MM.1S (cell line): ENCODE measurements at regions not wholly inside any gene's neighbourhood (a gene's known extent, or its start where the extent isn't known, plus 50 kb on each side); places are given as distances from the start of the nearest gene placed in this dataset.

Experiments used
- DNase-seq: peaks from one replicate; pipeline ENCODE4 v3.0.0-alpha.2; 2015
- H2AFZ ChIP-seq: fragments of 300-600 bp; sonication (generic); 2 replicates; pipeline ENCODE4 v1.6.0; 2016; ENCODE audit warnings: antibody characterized with exemption, low read length
- H3F3A ChIP-seq: fragments of 300-600 bp; sonication (generic); 2 replicates; pipeline ENCODE4 v1.6.1; 2016; ENCODE audit warnings: mild to moderate bottlenecking, antibody characterized with exemption, low read length, moderate library complexity, mixed read lengths; ENCODE audit not compliant: insufficient read depth
- H3K27ac ChIP-seq: fragments of 300-600 bp; sonication (generic); 2 replicates; pipeline ENCODE4 v1.5.1; 2016; ENCODE audit warnings: mild to moderate bottlenecking, low read length
- H3K27me3 ChIP-seq: fragments of 300-600 bp; sonication (generic); replicated peaks from 2 replicates; pipeline ENCODE4 v1.6.0; 2016; ENCODE audit warnings: low read length; ENCODE audit not compliant: insufficient read depth
- H3K36me3 ChIP-seq: fragments of 300-600 bp; sonication (generic); replicated peaks from 2 replicates; pipeline ENCODE4 v1.6.1; 2016; ENCODE audit warnings: mild to moderate bottlenecking, low read length, mixed read lengths; ENCODE audit not compliant: insufficient read depth
- H3K4me1 ChIP-seq: fragments of 300-600 bp; sonication (generic); 2 replicates; pipeline ENCODE4 v1.6.1; 2016; ENCODE audit warnings: low read length, mixed read lengths
- H3K4me2 ChIP-seq: fragments of 300-600 bp; sonication (generic); 2 replicates; pipeline ENCODE4 v1.6.0; 2016; ENCODE audit warnings: low read depth, low read length
- H3K4me3 ChIP-seq: fragments of 300-600 bp; sonication (generic); 2 replicates; pipeline ENCODE4 v1.5.1; 2016; ENCODE audit warnings: low read length, mixed read lengths
- H3K79me2 ChIP-seq: fragments of 300-600 bp; sonication (generic); 2 replicates; pipeline ENCODE4 v1.6.1; 2016; ENCODE audit warnings: mixed run types, low read length, mixed read lengths
- H3K9ac ChIP-seq: fragments of 300-600 bp; sonication (generic); 2 replicates; pipeline ENCODE4 v1.6.1; 2016; ENCODE audit warnings: low read length, mixed read lengths
- H3K9me2 ChIP-seq: fragments of 300-600 bp; sonication (generic); replicated peaks from 2 replicates; pipeline ENCODE4 v1.6.1; 2016; ENCODE audit warnings: mild to moderate bottlenecking, low read length, mixed read lengths; ENCODE audit not compliant: insufficient read depth
- H3K9me3 ChIP-seq: fragments of 300-600 bp; sonication (generic); replicated peaks from 2 replicates; pipeline ENCODE4 v1.6.1; 2016; ENCODE audit warnings: mild to moderate bottlenecking, low read length, mixed read lengths; ENCODE audit not compliant: insufficient read depth
- H4K20me1 ChIP-seq: fragments of 300-600 bp; sonication (generic); 2 replicates; pipeline ENCODE4 v1.6.1; 2016; ENCODE audit warnings: mild to moderate bottlenecking, low read length, moderate library complexity, mixed read lengths; ENCODE audit not compliant: insufficient read depth
- EZH2 ChIP-seq: fragments of 300-600 bp; sonication (generic); optimal IDR thresholded peaks from 2 replicates; pipeline ENCODE3; 2017; ENCODE audit warnings: low read depth, mild to moderate bottlenecking, antibody characterized with exemption, low read length, mixed read lengths
- EZH2phosphoT487 ChIP-seq: fragments of 300-600 bp; sonication (generic); IDR thresholded peaks from 2 replicates; pipeline ENCODE4 v1.6.1; 2018; ENCODE audit warnings: antibody characterized with exemption, low read length
- TF ChIP-seq, protein P1 (sequence below): fragments of 300-600 bp; sonication (generic); IDR thresholded peaks from 2 replicates; pipeline ENCODE4 v1.5.1; 2016; ENCODE audit warnings: antibody characterized with exemption, low read length, mixed read lengths

DNA sequence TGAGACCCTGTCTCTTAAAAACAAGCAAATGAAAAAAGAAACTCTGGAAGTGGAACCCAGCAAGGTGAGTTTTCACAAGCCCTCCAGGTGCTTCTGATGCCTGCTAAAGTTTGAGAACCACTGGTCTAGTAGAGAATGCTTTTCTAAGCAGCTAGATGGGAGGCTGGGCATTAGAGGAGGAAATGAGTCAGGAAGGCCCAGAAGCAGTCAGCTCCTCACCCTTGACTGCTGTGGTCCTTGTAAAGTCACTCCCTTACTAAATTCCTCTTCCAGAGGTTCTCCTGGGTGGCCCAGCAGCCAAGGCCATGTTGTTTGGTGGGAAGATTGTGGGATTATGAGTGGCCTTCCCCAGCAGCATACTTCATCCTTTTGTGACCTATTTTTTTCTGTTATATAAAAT lies 52.0 kb upstream of the FYN start:
- Histone ChIP-seq H3K27me3 (no peaks in the 10 kb centered on the region), H3K4me1 (peaks cover 15% of the 10 kb centered on the region), H3K4me2 (peak overlapping the region; percentile 8; the same call in 1 of the 2 replicates), H3K9ac (no peak overlapping the region), H4K20me1 (no peaks in the 10 kb centered on the region), H2AFZ (0 out of 2 replicates have a peak overlapping the region, but pooled peaks have one; percentile 4), H3K9me2 (no peaks in the 10 kb centered on the region), H3K4me3 (no peak overlapping the region), H3K36me3 (no peaks in the 10 kb centered on the region), H3F3A (no peaks in the 10 kb centered on the region), H3K79me2 (no peaks in the 10 kb centered on the region), H3K27ac (peak overlapping the region; percentile 37; the same call in 1 of the 2 replicates), H3K9me3 (no peaks in the 10 kb centered on the region)
- TF ChIP-seq EZH2phosphoT487 = no peak
- TF ChIP-seq, protein P1, sequence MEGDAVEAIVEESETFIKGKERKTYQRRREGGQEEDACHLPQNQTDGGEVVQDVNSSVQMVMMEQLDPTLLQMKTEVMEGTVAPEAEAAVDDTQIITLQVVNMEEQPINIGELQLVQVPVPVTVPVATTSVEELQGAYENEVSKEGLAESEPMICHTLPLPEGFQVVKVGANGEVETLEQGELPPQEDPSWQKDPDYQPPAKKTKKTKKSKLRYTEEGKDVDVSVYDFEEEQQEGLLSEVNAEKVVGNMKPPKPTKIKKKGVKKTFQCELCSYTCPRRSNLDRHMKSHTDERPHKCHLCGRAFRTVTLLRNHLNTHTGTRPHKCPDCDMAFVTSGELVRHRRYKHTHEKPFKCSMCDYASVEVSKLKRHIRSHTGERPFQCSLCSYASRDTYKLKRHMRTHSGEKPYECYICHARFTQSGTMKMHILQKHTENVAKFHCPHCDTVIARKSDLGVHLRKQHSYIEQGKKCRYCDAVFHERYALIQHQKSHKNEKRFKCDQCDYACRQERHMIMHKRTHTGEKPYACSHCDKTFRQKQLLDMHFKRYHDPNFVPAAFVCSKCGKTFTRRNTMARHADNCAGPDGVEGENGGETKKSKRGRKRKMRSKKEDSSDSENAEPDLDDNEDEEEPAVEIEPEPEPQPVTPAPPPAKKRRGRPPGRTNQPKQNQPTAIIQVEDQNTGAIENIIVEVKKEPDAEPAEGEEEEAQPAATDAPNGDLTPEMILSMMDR = no peak
- TF ChIP-seq EZH2 = no peak
- DNase-seq = peak; percentile 62

DNA sequence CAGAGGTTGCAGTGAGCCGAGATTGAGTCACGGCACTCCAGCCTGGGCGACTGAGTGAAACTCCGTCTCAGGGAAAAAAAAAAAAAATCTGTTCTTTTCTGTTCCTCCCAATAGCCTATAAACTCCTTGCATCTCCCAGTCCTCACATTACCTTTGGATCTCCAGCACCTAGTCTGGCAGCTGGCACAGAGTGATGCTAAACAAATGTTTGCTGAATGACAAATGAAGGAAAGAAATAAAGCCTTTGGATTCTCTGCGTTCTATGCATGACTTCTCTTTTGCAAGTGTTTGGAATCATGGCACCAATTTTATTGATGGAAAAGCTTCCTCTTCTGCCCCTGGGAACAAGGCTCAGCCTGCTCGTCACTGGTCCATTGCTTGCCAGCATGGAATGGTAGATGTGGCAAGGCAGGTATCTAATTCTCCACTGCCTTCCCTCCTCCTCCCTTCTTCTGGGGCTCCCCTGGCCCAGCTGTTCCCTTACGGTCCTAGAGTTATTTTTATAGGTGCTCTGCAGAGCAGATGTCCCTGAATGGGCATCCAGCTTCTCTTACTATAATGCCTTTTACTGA lies 53.6 kb upstream of the FYN start:
- H3K4me1 ChIP-seq = peaks cover 15% of the 10 kb centered on the region
- no peak overlapping the region for H3K4me3 ChIP-seq
- H2AFZ ChIP-seq = no peak overlapping the region
- no peak overlapping the region for H3K4me2 ChIP-seq
- no peaks in the 10 kb centered on the region for H3K36me3 ChIP-seq
- no peaks in the 10 kb centered on the region for H3F3A ChIP-seq
- H3K27ac ChIP-seq = no peak overlapping the region
- H3K9me2 ChIP-seq = no peaks in the 10 kb centered on the region
- no peak overlapping the region for H3K9ac ChIP-seq
- H3K9me3 ChIP-seq = no peaks in the 10 kb centered on the region
- H3K27me3 ChIP-seq = no peaks in the 10 kb centered on the region
- no peaks in the 10 kb centered on the region for H4K20me1 ChIP-seq
- no peak for TF ChIP-seq EZH2phosphoT487
- TF ChIP-seq EZH2 = no peak
- TF ChIP-seq, protein P1 = no peak
- no peak for DNase-seq
- H3K79me2 ChIP-seq = no peaks in the 10 kb centered on the region

DNA sequence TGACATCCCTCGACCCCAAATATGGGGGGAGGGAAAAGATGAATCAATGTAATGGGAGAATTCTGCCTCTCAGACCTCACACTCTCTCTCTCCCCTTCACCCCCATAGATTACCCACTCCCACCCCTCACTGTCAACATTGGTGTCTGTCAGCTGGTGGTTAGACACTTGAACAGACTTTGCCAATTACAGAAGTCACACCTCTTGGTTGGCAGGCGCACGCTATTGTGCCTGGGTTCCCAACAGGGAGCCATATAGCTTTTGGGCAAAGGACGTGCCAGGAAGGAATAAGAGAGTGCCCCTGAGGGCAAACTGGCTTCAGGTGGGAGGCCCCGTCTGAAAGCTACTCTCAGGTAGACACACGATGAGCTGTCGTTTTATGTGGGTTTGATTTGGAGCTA lies 54.1 kb upstream of the FYN start:
- H3K4me2 ChIP-seq = no peak overlapping the region
- no peaks in the 10 kb centered on the region for H3K36me3 ChIP-seq
- no peak overlapping the region for H3K27ac ChIP-seq
- H3K4me3 ChIP-seq = no peak overlapping the region
- H3F3A ChIP-seq = no peaks in the 10 kb centered on the region
- TF ChIP-seq EZH2 (no peak), EZH2phosphoT487 (no peak)
- TF ChIP-seq, protein P1 = no peak
- no peak overlapping the region for H2AFZ ChIP-seq
- no peak for DNase-seq
- H3K79me2 ChIP-seq = no peaks in the 10 kb centered on the region
- peaks cover 15% of the 10 kb centered on the region for H3K4me1 ChIP-seq
- no peak overlapping the region for H3K9ac ChIP-seq
- H3K27me3 ChIP-seq = no peaks in the 10 kb centered on the region
- no peaks in the 10 kb centered on the region for H3K9me2 ChIP-seq
- H4K20me1 ChIP-seq = no peaks in the 10 kb centered on the region
- no peaks in the 10 kb centered on the region for H3K9me3 ChIP-seq
